SK-N-SH (cell line): ENCODE measurements at regions not wholly inside any gene's neighbourhood (a gene's known extent, or its start where the extent isn't known, plus 50 kb on each side); places are given as distances from the start of the nearest gene placed in this dataset.

Source experiments
- CTCF ChIA-PET: fragments of 300-600, 350-600 bp; formaldehyde crosslinking; extraction: SDS; loops from one replicate; lab custom pipeline; 2021; lab: Yijun Ruan, JAX
- POLR2A ChIA-PET: fragments of 350-600 bp; sonication (Branson Sonifier 250); formaldehyde crosslinking; extraction: SDS; loops from one replicate; lab custom pipeline; 2020; ENCODE audit warnings: antibody characterized with exemption, inconsistent platforms; lab: Yijun Ruan, JAX
- DNase-seq: peaks from one replicate; pipeline ENCODE4 v3.0.0; 2012
- H2AFZ ChIP-seq: fragments of 200-600 bp; sonication (generic); 2 replicates; pipeline ENCODE4 v1.8.1; 2016; ENCODE audit warnings: antibody characterized with exemption, mild to moderate bottlenecking, low read depth
- H3F3A ChIP-seq: fragments of 200-600 bp; sonication (generic); replicated peaks from 2 replicates; pipeline ENCODE3; 2016; ENCODE audit warnings: antibody characterized with exemption, mild to moderate bottlenecking; ENCODE audit not compliant: insufficient read depth
- H3K27ac ChIP-seq, 2 experiments: fragments of 200-500 bp in 1 of 2; fragments of 200-600 bp in 1 of 2; sonication (Bioruptor generic) in 1 of 2; sonication (generic), shearing (Covaris generic) in 1 of 2; 2 replicates each; pipeline versions ENCODE4 v1.5.1 to v1.6.1; 2014 to 2016; ENCODE audit warnings: low read depth in 2 of 2, inconsistent platforms in 1 of 2, low read length in 1 of 2, mild to moderate bottlenecking in 1 of 2, mixed read lengths in 1 of 2
- H3K27me3 ChIP-seq: fragments of 200-600 bp; sonication (generic), shearing (Covaris generic); 2 replicates; pipeline ENCODE4 v1.6.1; 2016; ENCODE audit warnings: mixed run types; ENCODE audit not compliant: insufficient read depth
- H3K36me3 ChIP-seq, 2 experiments: fragments of 200-500 bp in 1 of 2; fragments of 200-600 bp in 1 of 2; sonication (Bioruptor generic) in 1 of 2; sonication (generic) in 1 of 2; replicated peaks in 1 of 2; 2 replicates each; pipeline versions ENCODE3 to v1.5.1; 2014 to 2016; ENCODE audit warnings: low read length in 1 of 2, mild to moderate bottlenecking in 1 of 2; ENCODE audit not compliant: insufficient read depth in 2 of 2, control insufficient read depth in 1 of 2
- H3K4me1 ChIP-seq, 2 experiments: fragments of 200-500 bp in 1 of 2; fragments of 200-600 bp in 1 of 2; sonication (Bioruptor generic) in 1 of 2; sonication (generic), shearing (Covaris generic) in 1 of 2; 2 replicates each; pipeline versions ENCODE4 v1.5.1 to v1.6.1; 2014 to 2016; ENCODE audit warnings: low read depth in 1 of 2, low read length in 1 of 2, mixed run types in 1 of 2; ENCODE audit not compliant: insufficient read depth in 2 of 2, control insufficient read depth in 1 of 2
- H3K4me2 ChIP-seq: fragments of 200-600 bp; sonication (generic), shearing (Covaris generic); 2 replicates; pipeline ENCODE4 v1.6.1; 2017; ENCODE audit warnings: mixed run types
- H3K4me3 ChIP-seq, 2 experiments: fragments of 200-500 bp in 1 of 2; fragments of 200-600 bp in 1 of 2; sonication (Bioruptor generic) in 1 of 2; sonication (generic), shearing (Covaris generic) in 1 of 2; 2 replicates each; pipeline versions ENCODE4 v1.5.1 to v1.8.1; 2014 to 2016; ENCODE audit warnings: low read depth in 2 of 2, inconsistent platforms in 1 of 2, low read length in 1 of 2, mild to moderate bottlenecking in 1 of 2, mixed read lengths in 1 of 2, moderate library complexity in 1 of 2
- H3K79me2 ChIP-seq: fragments of 200-600 bp; sonication (generic); 2 replicates; pipeline ENCODE4 v1.8.1; 2017; ENCODE audit warnings: mild to moderate bottlenecking; ENCODE audit not compliant: insufficient read depth
- H3K9ac ChIP-seq: fragments of 200-600 bp; sonication (generic); 2 replicates; pipeline ENCODE4 v1.6.1; 2017; ENCODE audit warnings: mixed run types
- H3K9me2 ChIP-seq: fragments of 200-600 bp; sonication (generic); 2 replicates; pipeline ENCODE4 v1.6.1; 2017; ENCODE audit warnings: mixed run types
- H3K9me3 ChIP-seq: fragments of 200-600 bp; sonication (generic); 2 replicates; pipeline ENCODE4 v1.6.1; 2017; ENCODE audit warnings: mixed run types, mild to moderate bottlenecking, moderate library complexity
- H4K20me1 ChIP-seq: fragments of 200-600 bp; sonication (generic); 2 replicates; pipeline ENCODE4 v1.6.1; 2017; ENCODE audit warnings: mild to moderate bottlenecking, mixed run types; ENCODE audit not compliant: insufficient read depth
- CHD2 ChIP-seq: fragments of 150-350 bp; IDR thresholded peaks from 2 replicates; pipeline ENCODE4 v1.6.1; 2018; ENCODE audit warnings: low read length; ENCODE audit not compliant: partially characterized antibody
- ELF1 ChIP-seq: IDR thresholded peaks from 2 replicates; pipeline ENCODE4 v1.4.0; 2012
- EP300 ChIP-seq, 2 experiments: IDR thresholded peaks; 2 replicates each; pipeline versions ENCODE4 v1.4.0 to v1.6.1; 2012; ENCODE audit warnings: borderline replicate concordance in 1 of 2, low read depth in 1 of 2, low read length in 1 of 2
- FOSL2 ChIP-seq: IDR thresholded peaks from 2 replicates; pipeline ENCODE4 v1.4.0; 2012; ENCODE audit warnings: low read depth, mild to moderate bottlenecking, moderate library complexity, borderline replicate concordance
- FOXJ3 ChIP-seq: sonication (generic); formaldehyde crosslinking; IDR thresholded peaks from 2 replicates; pipeline ENCODE4 v1.5.1; 2020; ENCODE audit warnings: mild to moderate bottlenecking, missing genetic modification reagents
- IRF3 ChIP-seq: fragments of 150-350 bp; IDR thresholded peaks from 2 replicates; pipeline ENCODE4 v1.6.1; 2016; ENCODE audit warnings: mild to moderate bottlenecking, low read depth, low read length
- JUND ChIP-seq: IDR thresholded peaks from 2 replicates; pipeline ENCODE4 v1.4.0; 2012
- MAX ChIP-seq: IDR thresholded peaks from 2 replicates; pipeline ENCODE4 v1.4.0; 2012; ENCODE audit warnings: low read depth
- MEF2A ChIP-seq: IDR thresholded peaks from 2 replicates; pipeline ENCODE4 v1.4.0; 2012; ENCODE audit warnings: low read depth, borderline replicate concordance
- PBX3 ChIP-seq: IDR thresholded peaks from 2 replicates; pipeline ENCODE4; 2012
- RCOR1 ChIP-seq: fragments of 150-350 bp; IDR thresholded peaks from 2 replicates; pipeline ENCODE4 v1.6.1; 2017; ENCODE audit warnings: antibody characterized with exemption, low read length
- RFX5 ChIP-seq: IDR thresholded peaks from 2 replicates; pipeline ENCODE4 v1.6.1; 2012; ENCODE audit warnings: mild to moderate bottlenecking, improper control_type of control experiment, low read length
- RXRA ChIP-seq: IDR thresholded peaks from 2 replicates; pipeline ENCODE4 v1.4.0; 2012; ENCODE audit warnings: low read depth, mild to moderate bottlenecking, borderline replicate concordance
- SMC3 ChIP-seq: IDR thresholded peaks from 2 replicates; pipeline ENCODE4 v1.6.1; 2012; ENCODE audit warnings: low read depth, low read length, improper control_type of control experiment
- USF1 ChIP-seq: IDR thresholded peaks from 2 replicates; pipeline ENCODE4 v1.4.0; 2012; ENCODE audit warnings: low read depth, borderline replicate concordance
- USF2 ChIP-seq: fragments of 150-350 bp; IDR thresholded peaks from 2 replicates; pipeline ENCODE4 v1.6.1; 2017; ENCODE audit warnings: antibody characterized with exemption, low read length, low read depth, borderline replicate concordance
- WGBS: methylation state at CpG from one replicate; pipeline ENCODE4 v1.1.6; 2017; ENCODE audit warnings: low lambda C conversion rate; 5-methylcytosine and 5-hydroxymethylcytosine counted together

- no peaks in the 10 kb centered on the region for H4K20me1 ChIP-seq
These were observed 127.3 kb downstream of the NCOR2 start for GRCh38 chr12:124440031-124440626.

GRCh38 chr12:124438437-124439056, 128.9 kb downstream of the NCOR2 start:
- H3K4me1 ChIP-seq = peaks cover 17 to 22% of the 10 kb centered on the region in 2 experiments; a peak in 3 of 4 replicates
- WGBS = 79% methylated on average over 7 of the region's 8 CpGs
- no peaks in the 10 kb centered on the region for H4K20me1 ChIP-seq
- peaks cover 32% of the 10 kb centered on the region for H3F3A ChIP-seq
- no peak overlapping the region for H3K4me2 ChIP-seq
- H3K36me3 ChIP-seq = peaks cover 9 to 10% of the 10 kb centered on the region in 2 experiments
- H3K9me2 ChIP-seq = no peaks in the 10 kb centered on the region
- H3K79me2 ChIP-seq = peaks cover 25% of the 10 kb centered on the region
- H3K9me3 ChIP-seq = no peaks in the 10 kb centered on the region
- H3K27ac ChIP-seq = no peak overlapping the region
- ChIA-PET CTCF (no interaction called here), POLR2A (no interaction called here)
- no peak for DNase-seq
- no peak overlapping the region for H3K9ac ChIP-seq
- H3K27me3 ChIP-seq = no peaks in the 10 kb centered on the region
- H3K4me3 ChIP-seq = no peak overlapping the region
- H2AFZ ChIP-seq = no peak overlapping the region
- no peak for TF ChIP-seq EP300 (IDR thresholded peaks at IDR 0.05; ENCODE audit: borderline replicate concordance in 1 of 2, low read depth in 1 of 2, low read length in 1 of 2)
- TF ChIP-seq MAX = no peak
- no peak for TF ChIP-seq USF1
- TF ChIP-seq JUND = no peak
- TF ChIP-seq IRF3 = no peak
- no peak for TF ChIP-seq FOXJ3 (CRISPR knock-in tag)
- TF ChIP-seq MEF2A = no peak
- no peak for TF ChIP-seq RXRA
- no peak for TF ChIP-seq PBX3

More at GRCh38 chr12:124440031-124440626, 127.3 kb downstream of the NCOR2 start:
- POLR2A ChIA-PET = no interaction called here
- H2AFZ ChIP-seq = no peak overlapping the region
- TF ChIP-seq FOXJ3 (CRISPR knock-in tag) (no peak), CHD2 (no peak), USF1 (no peak), PBX3 (no peak), FOSL2 (no peak), ELF1 (no peak), SMC3 (no peak), MAX (no peak), MEF2A (no peak), RCOR1 (no peak), USF2 (no peak), RFX5 (no peak)
- no peak overlapping the region for H3K4me3 ChIP-seq
- 85% methylated on average over 8 of the region's 13 CpGs for WGBS
- H3F3A ChIP-seq = peaks cover 32% of the 10 kb centered on the region
- no peaks in the 10 kb centered on the region for H3K9me2 ChIP-seq
- peaks cover 10 to 13% of the 10 kb centered on the region in 2 experiments for H3K36me3 ChIP-seq
- H3K4me2 ChIP-seq = peak overlapping the region; percentile 83
- CTCF ChIA-PET = no interaction called here
- no peak for DNase-seq
- peaks cover 8 to 22% of the 10 kb centered on the region in 2 experiments; a peak in 3 of 4 replicates for H3K4me1 ChIP-seq
- peak overlapping the region; percentile 78; the same call in 1 of the 2 replicates for H3K9ac ChIP-seq
- H3K79me2 ChIP-seq = peaks cover 35% of the 10 kb centered on the region
- H3K27ac ChIP-seq = peak overlapping the region; percentile 2 to 98; a peak in 3 of 4 replicates
- H3K27me3 ChIP-seq = no peaks in the 10 kb centered on the region
- no peaks in the 10 kb centered on the region for H3K9me3 ChIP-seq
